Vagina (tissue), 2 donors: ENCODE measurements at regions not wholly inside any gene's neighbourhood (a gene's known extent, or its start where the extent isn't known, plus 50 kb on each side); places are given as distances from the start of the nearest gene placed in this dataset.
A peak's percentile ranks its signal among the peaks of the same experiment; 100 is the strongest.

ENCODE experiments used
- CTCF ChIP-seq, 3 experiments: fragments of 450-650 bp in 2 of 3; fragments of 200-600 bp in 1 of 3; sonication (generic) in 1 of 3; IDR thresholded peaks; one replicate each; pipeline ENCODE4 v1.5.1; 2017 to 2019; ENCODE audit warnings: antibody characterized with exemption in 3 of 3, mild to moderate bottlenecking in 2 of 3, moderate library complexity in 2 of 3
- POLR2A ChIP-seq, 2 donors: fragments of 450-650 bp; IDR thresholded peaks; one replicate each; pipeline ENCODE4 v1.6.1; 2017; ENCODE audit warnings: antibody characterized with exemption in 2 of 2, mild to moderate bottlenecking in 2 of 2, moderate library complexity in 2 of 2
- POLR2AphosphoS5 ChIP-seq, 2 donors: sonication (generic); formaldehyde crosslinking; IDR thresholded peaks; one replicate each; pipeline ENCODE4 v1.9.0; 2017; ENCODE audit warnings: antibody characterized with exemption in 2 of 2, mild to moderate bottlenecking in 2 of 2, low read depth in 1 of 2; ENCODE audit not compliant: insufficient read depth in 1 of 2

- TF ChIP-seq POLR2A (IDR thresholded peaks at IDR 0.05) = no peak
- peak in 1 of 2 donors; percentile 24 for TF ChIP-seq POLR2AphosphoS5 (IDR thresholded peaks at IDR 0.05; ENCODE audit: insufficient read depth in 1 of 2, low read depth in 1 of 2)
- no peak for TF ChIP-seq CTCF (IDR thresholded peaks at IDR 0.05)
Observed at GRCh38 chr12:89181271-89181920, 170.9 kb downstream of the DUSP6 start.
